HG03432 (cell line): ENCODE measurements at regions not wholly inside any gene's neighbourhood (a gene's known extent, or its start where the extent isn't known, plus 50 kb on each side); places are given as distances from the start of the nearest gene placed in this dataset.
"Not testable (repeated sequence)": the region's sequence is repeated elsewhere in the genome, so short reads cannot be mapped to it uniquely, and the experiment has no call there.

Source experiments
- ATAC-seq: cut with Tn5 transposase; IDR thresholded peaks from one replicate; pipeline ENCODE4 v1.9.1; 2021; ENCODE audit warnings: mild to moderate bottlenecking, moderate library complexity; ENCODE audit not compliant: unreplicated experiment

DNA sequence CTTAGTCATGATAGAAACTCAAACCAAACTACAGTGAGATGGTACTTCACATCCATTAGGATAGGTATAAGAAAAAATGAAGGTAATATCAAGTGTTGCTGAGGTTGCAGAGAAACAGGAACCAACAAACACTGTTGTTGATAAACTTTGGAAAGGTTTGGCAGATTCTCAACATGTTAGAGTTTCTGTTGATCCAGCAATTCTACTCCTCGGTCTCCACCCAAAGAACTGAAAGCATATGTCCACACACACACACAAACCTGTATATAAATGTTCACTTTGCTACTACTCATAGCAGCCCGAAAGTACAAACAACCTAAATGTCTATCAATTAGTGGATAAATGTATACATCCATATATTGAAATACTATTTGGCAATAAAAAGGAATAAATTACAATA, 128.3 kb upstream of the CARMIL1 start:
- no peak for ATAC-seq

DNA sequence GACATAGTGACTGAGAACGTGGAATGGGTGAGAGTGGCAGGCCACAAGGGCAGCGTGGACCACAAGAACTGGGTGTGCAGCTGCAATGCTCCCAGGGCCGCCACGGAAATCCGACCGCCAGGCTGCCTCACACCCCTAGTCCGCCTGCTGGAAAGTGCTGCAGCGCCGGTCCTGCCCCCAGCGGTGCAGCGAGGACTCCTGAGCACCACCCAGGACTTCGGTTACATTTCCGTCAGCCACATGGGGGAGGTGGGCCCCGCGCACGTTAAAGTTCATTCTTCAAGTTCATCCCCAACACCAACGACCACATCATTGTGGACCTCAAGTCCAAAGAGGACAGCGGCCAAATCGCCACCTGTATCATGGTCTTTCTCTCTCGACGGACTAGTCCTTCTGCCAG, 126.1 kb upstream of the CARMIL1 start:
- ATAC-seq: no peak

DNA sequence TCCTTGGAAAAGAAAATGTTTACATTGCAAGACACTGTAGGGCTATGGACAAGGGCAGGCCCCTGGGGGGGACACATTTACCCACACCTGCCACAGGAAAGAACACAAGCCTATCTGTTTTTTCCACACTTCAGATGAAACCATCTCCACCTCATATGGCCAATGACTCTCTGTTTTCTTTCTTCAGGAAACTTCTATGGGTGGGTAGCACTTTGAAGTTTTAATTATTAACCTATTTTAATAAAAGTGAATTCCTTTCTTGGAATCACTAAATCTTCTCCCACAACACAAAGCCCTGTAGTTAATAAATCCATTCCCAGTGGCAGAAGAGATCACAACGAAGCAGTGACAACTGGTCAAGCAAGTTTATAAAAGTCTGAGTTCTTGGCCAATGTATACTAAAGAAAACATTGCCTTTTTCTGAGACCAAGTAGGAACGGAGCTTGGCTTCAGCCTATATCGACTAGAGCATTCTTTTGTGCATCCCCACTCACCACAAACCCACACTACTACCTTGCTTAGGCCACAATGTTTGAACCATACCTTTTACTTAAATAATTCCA, 125.1 kb upstream of the CARMIL1 start:
- ATAC-seq: no peak

DNA sequence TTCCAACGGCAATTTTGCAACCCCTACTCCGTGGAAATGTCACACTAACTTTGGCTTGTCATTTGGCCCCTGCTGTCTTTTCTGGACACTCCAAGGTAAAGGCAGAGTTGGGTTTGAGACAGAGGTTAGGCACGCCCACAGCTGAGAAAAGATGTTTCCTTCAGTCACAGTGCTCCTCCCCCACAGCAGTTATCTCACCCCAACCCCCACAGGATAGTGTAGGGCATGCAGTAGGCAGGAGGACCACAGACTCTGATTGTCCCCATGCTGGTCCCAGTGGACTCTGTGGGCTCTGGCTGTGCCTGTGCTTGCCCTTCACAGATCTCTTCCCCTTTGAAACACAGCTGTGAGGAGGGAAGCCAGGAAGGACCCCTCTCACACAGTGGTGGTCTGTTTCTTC, 124.0 kb upstream of the CARMIL1 start:
- no peak for ATAC-seq

DNA sequence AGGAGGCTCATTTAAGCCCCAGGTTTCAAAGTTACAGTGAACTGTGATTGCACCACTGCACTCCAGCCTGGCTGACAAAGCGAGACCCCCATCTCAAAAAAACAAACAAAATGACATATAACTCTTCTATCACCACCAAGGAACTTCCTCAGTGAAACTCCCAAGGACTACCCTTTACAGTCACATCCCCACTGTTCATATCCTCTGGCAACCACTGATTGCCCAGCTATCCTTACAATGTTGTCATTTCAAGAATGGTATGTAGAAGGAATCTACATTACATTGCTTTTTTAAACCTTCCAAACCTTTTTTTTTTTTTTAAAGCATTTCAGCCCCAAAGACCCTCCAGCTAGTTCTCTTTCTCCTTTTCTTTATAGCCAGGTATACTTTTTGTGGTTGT, 123.1 kb upstream of the CARMIL1 start:
- no peak for ATAC-seq

DNA sequence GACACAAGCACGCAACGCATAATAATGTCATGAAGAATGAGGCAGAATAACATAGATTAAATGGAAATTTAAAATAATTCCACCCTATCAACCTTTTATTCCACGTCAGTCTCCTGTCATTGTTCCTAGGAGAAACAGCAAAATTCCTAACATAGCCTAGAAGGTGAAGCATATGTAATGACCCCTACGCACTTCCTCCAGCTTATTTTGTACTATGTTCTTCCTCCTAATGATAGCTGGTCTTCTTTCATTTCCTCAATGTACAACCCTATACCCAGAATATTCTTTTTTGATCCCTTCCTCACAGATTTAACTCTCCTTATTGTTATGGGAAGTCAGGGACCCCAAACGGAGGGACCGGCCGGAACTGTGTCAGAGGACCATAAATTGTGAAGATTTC, 122.0 kb upstream of the CARMIL1 start:
- no peak for ATAC-seq

DNA sequence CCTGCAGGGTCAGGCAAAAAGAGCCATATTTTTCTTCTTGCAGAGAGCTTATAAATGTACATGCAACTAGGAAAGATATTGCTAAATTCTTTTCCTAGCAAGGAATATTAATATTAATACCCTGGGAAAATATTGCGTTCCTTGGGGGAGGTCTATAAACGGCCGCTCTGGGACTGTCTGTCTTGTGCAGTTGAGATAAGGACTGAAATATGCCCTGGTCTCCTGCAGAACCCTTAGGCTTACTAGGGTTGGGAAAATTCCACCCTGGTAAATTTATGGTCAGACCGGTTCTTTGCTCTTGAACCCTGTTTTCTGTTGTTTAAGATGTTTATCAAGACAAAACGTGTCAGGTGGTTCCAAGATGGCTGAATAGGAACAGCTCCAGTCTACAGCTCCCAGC, 121.3 kb upstream of the CARMIL1 start:
- ATAC-seq: no peak

DNA sequence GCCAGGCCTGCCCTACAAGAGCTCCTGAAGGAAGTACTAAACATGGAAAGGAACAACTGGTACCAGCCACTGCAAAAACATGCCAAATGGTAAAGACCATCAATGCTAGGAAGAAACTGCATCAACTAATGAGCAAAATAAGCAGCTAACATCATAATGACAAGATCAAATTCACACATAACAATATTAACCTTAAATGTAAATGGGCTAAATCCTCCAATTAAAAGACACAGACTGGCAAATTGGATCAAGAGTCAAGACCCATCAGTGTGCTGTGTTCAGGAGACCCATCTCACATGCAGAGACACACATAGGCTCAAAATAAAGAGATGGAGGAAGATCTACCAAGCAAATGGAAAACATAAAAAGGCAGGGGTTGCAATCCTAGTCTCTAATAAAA, 119.0 kb upstream of the CARMIL1 start:
- ATAC-seq: not testable (repeated sequence)

DNA sequence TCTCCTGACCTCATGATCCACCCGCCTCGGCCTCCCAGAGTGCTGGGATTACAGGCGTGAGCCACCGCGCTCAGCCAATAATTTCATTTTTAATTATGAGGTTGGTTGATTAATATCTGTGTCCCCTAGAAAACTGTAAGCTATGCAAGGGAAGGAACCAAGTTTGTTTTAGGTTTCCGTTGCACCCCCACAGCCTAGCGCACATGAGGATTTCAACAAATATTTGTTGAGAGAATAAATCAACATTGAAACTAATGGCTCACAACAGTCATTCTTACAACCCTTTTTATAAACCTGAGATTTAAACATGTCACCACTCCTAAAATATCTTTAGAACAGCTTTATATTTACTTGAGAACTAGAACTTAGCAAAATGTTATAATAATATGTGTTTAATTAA, 114.0 kb upstream of the CARMIL1 start:
- no peak for ATAC-seq

DNA sequence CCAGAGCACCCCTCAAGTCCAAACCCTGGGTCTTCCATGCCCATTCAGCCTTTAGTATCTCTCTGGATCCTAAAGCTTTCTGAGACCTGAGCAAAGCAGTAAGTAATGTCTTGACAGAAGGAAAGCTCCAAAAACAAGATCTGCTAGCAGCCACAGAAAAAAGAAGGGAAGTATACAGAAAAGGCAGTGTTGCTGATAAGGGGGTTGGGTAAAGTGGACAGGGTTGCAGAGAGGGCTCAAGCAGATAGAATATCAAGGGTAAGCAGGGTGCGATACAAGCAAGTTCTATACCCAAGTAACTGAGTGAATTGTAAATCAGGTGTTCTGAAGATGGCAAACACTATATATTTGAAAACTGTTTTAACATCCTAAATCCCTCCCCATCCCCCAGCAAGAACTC, 113.4 kb upstream of the CARMIL1 start:
- no peak for ATAC-seq

DNA sequence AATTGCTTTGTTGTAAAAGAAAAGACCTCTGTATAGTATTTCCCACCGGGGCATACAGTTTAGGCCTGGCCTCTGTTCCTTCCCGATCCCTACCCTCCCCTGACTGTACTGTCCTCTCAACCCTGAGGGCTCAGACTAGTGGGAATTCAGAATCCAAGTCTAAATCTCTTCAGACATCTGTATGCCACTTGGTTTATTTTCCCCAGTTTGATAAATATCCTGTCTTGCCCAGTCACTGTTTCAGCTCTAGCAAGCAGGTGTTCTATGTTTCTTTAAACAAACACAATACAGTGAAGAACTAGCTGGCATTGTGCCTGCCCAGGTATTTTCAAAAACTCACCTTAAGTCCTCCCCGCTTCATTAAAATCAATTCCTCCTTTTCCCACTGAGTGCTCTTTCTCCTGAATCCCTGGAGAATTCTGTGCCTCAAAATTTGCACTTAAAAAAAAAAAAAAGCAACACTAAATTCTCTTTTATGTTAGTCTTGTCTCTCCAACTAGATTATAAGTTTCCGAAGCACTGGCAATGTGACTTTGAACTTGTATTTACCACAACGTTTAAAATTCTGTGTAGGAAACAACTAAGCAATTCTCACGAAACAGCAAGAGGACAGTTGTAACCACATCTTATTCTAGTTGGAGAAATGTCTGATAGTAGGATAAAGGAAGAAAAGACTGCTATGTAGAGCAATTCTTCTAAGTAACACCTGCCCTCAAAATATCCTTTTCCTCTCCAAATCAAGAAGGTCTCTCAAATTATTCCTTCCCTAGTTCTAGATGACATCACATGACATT, 112.0 kb upstream of the CARMIL1 start:
- no peak for ATAC-seq

DNA sequence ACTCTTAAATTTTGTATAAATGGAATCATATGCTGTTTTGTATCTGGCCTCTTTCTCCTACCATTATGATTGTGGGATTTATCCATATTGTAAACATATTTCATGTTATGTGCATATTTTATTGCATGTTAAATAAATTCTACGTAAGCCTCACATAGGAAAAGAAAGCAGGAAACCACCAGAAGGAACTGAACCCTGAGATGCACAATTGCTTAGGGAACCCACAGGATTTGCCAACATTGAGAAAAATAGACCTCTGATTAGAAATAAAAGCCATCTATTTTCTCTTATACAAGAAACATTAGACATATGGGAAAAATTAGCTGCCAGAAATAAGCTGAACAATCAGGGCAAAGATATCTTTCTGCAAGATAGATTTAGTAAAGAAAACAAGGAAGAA, 111.2 kb upstream of the CARMIL1 start:
- ATAC-seq: no peak

DNA sequence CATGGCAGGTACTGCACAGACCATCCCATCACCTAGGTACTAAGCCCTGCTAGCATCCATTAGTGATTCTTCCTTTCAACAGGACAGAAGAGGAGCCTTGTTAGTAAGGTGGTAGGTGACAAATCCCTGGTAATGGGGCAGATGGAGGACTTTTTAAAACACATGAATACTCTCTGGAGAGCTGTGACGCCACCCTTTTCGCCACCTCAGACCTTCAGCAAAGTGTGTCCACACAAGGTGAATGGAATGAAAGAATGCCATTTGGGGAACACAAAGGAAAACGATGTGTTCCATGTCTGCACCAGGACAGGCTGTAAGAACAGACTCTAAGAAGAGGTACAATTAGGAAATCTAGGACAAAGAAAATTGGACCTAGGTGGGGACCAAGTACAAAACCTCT, 110.5 kb upstream of the CARMIL1 start:
- no peak for ATAC-seq

DNA sequence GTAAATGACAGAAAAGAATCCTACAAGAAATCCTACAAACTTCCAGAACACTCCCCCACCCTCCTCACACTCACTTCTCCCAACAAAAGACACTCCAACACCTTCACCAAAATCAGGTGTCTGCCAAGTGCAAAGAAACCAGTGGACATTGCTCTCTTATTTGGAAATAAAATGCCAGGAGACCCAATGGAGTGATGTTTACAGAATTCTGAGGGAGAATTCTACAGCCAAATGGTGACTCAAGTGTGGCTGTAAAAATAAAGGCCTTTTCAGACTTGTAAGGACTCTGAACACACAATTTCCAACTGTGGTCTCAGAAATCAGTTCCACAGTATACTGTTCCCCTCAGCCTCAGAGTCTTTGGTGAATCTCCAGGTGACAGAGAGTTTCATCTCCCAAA, 109.6 kb upstream of the CARMIL1 start:
- ATAC-seq: no peak

DNA sequence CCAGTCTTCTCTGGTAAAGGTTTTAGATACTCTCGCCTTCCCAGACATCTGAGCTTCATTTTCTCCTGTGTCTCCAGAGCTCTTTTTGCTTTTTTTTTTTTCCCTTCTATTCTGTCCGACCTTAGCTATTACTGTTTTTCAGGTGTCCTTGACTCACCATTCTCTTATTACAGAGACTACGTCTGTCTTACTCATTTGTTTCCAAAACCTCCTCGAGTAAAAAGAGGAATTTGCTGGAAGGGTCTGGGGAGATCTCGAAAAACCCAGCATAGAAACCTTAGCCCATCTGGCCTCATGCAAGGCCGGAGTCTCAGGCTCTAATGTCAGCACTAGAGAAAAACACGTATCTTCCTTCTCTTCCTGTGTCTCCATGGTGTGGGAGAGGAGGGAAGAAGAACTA, 109.2 kb upstream of the CARMIL1 start:
- ATAC-seq: no peak

DNA sequence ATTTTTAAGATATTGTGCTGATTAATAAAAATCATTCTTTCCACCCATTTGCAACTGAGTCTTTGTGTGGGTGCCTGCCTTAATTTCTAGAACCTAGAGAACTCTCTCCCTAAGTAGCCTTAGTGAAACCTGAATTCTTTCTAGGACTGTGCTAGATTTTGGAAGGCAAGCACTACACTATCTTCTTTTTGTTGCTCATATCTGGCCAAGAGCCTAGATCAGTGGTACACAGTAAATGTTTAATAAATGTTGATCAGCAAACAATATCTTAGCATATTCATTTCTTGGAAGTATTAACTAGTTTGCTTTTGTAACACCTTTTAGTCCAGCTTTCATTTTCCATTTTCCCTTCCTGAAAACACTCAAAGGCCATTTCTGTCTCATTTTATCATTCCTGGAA, 108.5 kb upstream of the CARMIL1 start:
- no peak for ATAC-seq

DNA sequence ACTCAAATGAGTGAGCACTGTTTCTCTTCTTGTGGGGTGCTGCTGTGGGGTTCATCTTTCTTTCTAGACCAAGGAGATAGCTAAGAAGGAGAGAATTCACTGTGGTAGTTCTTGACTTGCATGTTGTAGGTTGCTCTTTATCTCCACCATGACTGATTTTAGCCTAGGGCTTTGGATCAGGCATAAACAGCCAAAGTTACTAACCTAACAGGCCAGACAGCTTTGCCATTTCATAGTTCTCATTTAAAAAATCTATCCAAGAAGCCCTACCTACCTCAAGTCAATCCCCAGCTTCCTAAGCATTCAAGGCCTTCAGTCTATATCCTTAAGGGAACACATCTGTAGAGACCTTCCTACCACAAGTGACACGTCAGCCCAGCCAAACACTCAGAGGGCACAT, 107.9 kb upstream of the CARMIL1 start:
- ATAC-seq: no peak

DNA sequence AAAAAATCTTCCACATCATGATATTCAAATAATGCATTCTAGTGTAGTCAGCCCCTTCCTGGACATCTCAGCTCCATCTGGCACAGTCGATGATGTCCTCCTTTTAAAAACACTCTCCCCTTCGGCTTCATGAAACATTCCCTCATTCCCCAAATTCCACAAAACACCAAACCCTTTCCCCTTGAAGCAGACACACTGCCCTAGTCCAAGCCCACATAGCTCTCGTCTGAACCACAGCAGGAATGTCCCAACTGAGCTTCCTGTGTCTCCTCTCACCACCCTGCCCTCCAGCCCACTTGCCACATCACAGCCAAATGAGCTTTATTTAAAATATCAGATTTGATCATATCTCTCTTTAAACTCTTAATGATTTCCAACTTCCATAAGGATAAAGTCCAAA, 106.4 kb upstream of the CARMIL1 start:
- no peak for ATAC-seq

DNA sequence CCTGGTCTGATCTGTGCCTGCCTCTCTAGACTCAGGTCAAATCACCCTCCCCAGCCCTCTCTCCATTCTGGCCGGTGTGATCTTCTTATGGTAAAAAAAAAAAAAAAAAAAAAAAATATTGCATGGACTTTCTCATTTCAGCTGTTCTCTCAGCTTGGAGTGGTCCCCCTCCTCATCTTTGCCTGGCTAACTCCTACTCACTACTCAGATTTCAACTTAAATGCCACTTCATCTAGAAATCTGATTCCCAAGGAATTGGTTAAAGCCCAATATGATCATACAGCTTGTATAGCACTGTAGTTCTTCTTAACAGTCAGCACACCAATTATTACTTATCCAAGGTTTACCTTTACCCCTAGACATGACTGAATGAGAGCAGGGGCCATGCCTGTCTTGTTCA, 105.9 kb upstream of the CARMIL1 start:
- ATAC-seq: no peak

DNA sequence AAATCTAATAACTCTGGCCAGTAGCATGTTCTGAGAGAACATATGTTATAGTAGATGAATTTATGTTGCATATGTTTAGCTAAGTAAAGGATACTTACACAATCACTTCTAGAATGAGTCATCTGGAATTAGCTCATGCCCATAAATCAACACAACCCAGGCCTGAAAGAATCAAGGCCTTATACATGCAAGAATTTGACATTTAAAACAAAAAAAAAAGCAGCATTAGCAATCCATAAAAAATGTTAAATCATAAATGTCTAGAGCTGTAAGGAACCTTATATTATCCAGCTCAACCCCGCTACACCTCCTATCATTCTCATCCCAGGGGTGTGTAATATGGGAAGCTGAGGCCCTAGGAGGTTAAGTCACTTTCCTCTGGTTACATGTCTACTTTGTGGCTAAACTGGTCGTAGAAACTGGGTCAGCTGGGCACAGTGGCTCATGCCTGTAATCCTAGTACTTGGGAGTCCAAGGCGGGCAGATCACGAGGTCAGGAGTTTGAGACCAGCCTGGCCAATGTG, 105.2 kb upstream of the CARMIL1 start:
- no peak for ATAC-seq

DNA sequence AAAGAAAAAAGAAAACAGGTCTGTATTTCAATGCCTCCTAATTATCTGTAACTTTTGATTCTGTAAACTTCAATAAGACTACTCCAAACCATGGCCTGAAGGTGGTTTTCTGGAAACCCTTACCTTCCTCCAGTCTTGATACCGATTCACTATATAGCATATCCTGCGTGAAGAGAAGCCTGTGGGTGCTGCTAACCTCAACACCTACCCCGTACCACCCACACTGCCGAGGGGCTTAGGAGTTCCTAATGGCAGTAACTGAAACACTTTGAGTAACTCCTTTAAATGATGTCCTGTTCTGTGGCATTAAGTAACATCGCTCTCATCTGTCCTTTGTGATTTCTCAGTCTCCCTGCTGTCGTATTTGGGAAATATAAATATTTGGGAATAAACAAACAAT, 104.5 kb upstream of the CARMIL1 start:
- no peak for ATAC-seq

DNA sequence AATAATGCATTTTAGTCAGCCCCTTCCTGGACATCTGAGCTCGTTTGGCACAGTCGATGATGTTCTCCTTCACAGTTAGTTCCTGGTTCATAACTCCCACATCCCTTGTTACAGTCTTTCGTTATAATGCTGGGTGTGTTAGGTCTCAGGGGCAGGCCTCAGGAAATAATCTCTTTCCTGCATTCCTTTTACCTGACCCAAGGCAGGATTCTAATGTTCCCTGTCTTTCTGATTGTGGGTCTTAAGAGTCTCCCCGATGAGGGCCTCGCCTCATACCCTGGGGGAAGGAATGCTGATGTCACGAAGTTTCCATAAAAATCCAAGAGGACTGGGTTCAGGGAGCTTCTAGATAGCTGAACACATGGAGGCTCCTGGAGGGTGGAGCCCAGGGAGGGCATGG, 104.0 kb upstream of the CARMIL1 start:
- no peak for ATAC-seq

DNA sequence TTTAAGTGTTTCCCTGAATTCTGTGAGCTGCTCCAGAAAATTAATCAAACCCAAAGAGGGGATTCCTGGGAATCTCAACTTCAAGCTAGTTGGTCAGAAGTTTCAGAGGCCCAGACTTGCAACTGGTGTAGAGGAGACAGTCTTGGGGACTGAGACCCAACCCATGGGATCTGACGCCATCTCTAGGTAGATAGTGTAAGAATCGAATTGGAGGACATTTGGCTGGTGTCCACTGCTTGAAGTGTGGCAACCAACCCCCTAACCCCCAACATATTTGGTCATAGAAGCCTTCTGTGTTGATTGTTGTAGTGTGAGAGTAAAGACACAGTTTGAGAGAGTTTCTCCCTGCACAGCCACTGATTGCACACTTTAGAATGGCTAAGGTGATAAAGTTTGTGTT, 103.5 kb upstream of the CARMIL1 start:
- no peak for ATAC-seq
